ENCODE measurements at regions not wholly inside any gene's neighbourhood (a gene's known extent, or its start where the extent isn't known, plus 50 kb on each side); places are given as distances from the start of the nearest gene placed in this dataset.

- Histone ChIP-seq H3K27ac (ENCODE audit: low read length) (no peak overlapping the region), H3K27me3 (ENCODE audit: control insufficient read depth, insufficient read depth) (no peaks in the 10 kb centered on the region), H3K4me3 (ENCODE audit: low read length) (no peak overlapping the region), H3K9me3 (ENCODE audit: control insufficient read depth, low read length) (no peaks in the 10 kb centered on the region), H3K4me1 (ENCODE audit: control insufficient read depth, insufficient read depth, low read length) (peaks cover 2% of the 10 kb centered on the region)
- intact Hi-C loops (cut with DNase I): no loop called here
- no peak for DNase-seq
- ATAC-seq: no peak
- 49% methylated on average over 9 of the region's 9 CpGs for WGBS
Measured at GRCh38 chr11:116229236-116229970, 543.4 kb downstream of the BUD13 start.

GRCh38 chr11:116226731-116227130 lies 546.1 kb downstream of the BUD13 start:
- H3K27me3 ChIP-seq (ENCODE audit: control insufficient read depth, insufficient read depth): no peaks in the 10 kb centered on the region
- no peak overlapping the region for H3K4me3 ChIP-seq (ENCODE audit: low read length)
- WGBS: 91% methylated on average over 3 of the region's 3 CpGs
- ATAC-seq (no peak), DNase-seq (no peak)
- H3K27ac ChIP-seq (ENCODE audit: low read length): no peak overlapping the region
- H3K4me1 ChIP-seq (ENCODE audit: control insufficient read depth, insufficient read depth, low read length): no peaks in the 10 kb centered on the region
- intact Hi-C loops (cut with DNase I): no loop called here
- H3K9me3 ChIP-seq (ENCODE audit: control insufficient read depth, low read length): no peaks in the 10 kb centered on the region

- H3K4me3 ChIP-seq (ENCODE audit: low read length): no peak overlapping the region
- no peak overlapping the region for H3K27ac ChIP-seq (ENCODE audit: low read length)
- H3K9me3 ChIP-seq (ENCODE audit: control insufficient read depth, low read length): no peaks in the 10 kb centered on the region
- DNase-seq (no peak), ATAC-seq (no peak)
- no peaks in the 10 kb centered on the region for H3K27me3 ChIP-seq (ENCODE audit: control insufficient read depth, insufficient read depth)
- intact Hi-C loops (cut with DNase I): no loop called here
- 56% methylated on average over 7 of the region's 7 CpGs for WGBS
- H3K4me1 ChIP-seq (ENCODE audit: control insufficient read depth, insufficient read depth, low read length): no peaks in the 10 kb centered on the region
Measured at GRCh38 chr11:116225784-116226585, 546.8 kb downstream of the BUD13 start.

GRCh38 chr11:116225236-116225635 lies 547.6 kb downstream of the BUD13 start:
- Histone ChIP-seq H3K4me1 (ENCODE audit: control insufficient read depth, insufficient read depth, low read length) (no peaks in the 10 kb centered on the region), H3K4me3 (ENCODE audit: low read length) (no peak overlapping the region), H3K9me3 (ENCODE audit: control insufficient read depth, low read length) (no peaks in the 10 kb centered on the region), H3K27ac (ENCODE audit: low read length) (no peak overlapping the region), H3K27me3 (ENCODE audit: control insufficient read depth, insufficient read depth) (no peaks in the 10 kb centered on the region)
- intact Hi-C loops (cut with DNase I): no loop called here
- ATAC-seq (no peak), DNase-seq (no peak)
- WGBS: 59% methylated on average over 6 of the region's 6 CpGs

GRCh38 chr11:116224889-116225200 lies 547.9 kb downstream of the BUD13 start:
- Histone ChIP-seq H3K4me3 (ENCODE audit: low read length) (no peak overlapping the region), H3K4me1 (ENCODE audit: control insufficient read depth, insufficient read depth, low read length) (no peaks in the 10 kb centered on the region), H3K9me3 (ENCODE audit: control insufficient read depth, low read length) (no peaks in the 10 kb centered on the region), H3K27me3 (ENCODE audit: control insufficient read depth, insufficient read depth) (no peaks in the 10 kb centered on the region), H3K27ac (ENCODE audit: low read length) (no peak overlapping the region)
- DNase-seq (no peak), ATAC-seq (no peak)
- intact Hi-C loops (cut with DNase I): no loop called here
- 54% methylated on average over 5 of the region's 5 CpGs for WGBS

GRCh38 chr11:116224154-116224888 lies 548.5 kb downstream of the BUD13 start:
- ATAC-seq (peak in 1 of 2 donors; percentile 51), DNase-seq (peak in 2 of 3 donors; percentile 43 to 64)
- 47% methylated on average over 10 of the region's 10 CpGs for WGBS

GRCh38 chr11:116221351-116221750 lies 551.4 kb downstream of the BUD13 start:
- WGBS: 72% methylated on average over 2 of the region's 2 CpGs
- Histone ChIP-seq H3K27me3 (ENCODE audit: control insufficient read depth, insufficient read depth) (no peaks in the 10 kb centered on the region), H3K4me3 (ENCODE audit: low read length) (no peak overlapping the region), H3K4me1 (ENCODE audit: control insufficient read depth, insufficient read depth, low read length) (no peaks in the 10 kb centered on the region), H3K9me3 (ENCODE audit: control insufficient read depth, low read length) (no peaks in the 10 kb centered on the region), H3K27ac (ENCODE audit: low read length) (no peak overlapping the region)
- ATAC-seq: no peak
- DNase-seq: no peak
- intact Hi-C loops (cut with DNase I): no loop called here

More at GRCh38 chr11:116224154-116224888, 548.5 kb downstream of the BUD13 start:
- no peaks in the 10 kb centered on the region for H3K9me3 ChIP-seq (ENCODE audit: control insufficient read depth, low read length)
- H3K27me3 ChIP-seq (ENCODE audit: control insufficient read depth, insufficient read depth): no peaks in the 10 kb centered on the region
- H3K27ac ChIP-seq (ENCODE audit: low read length): no peak overlapping the region
- H3K4me1 ChIP-seq (ENCODE audit: control insufficient read depth, insufficient read depth, low read length): no peaks in the 10 kb centered on the region
- intact Hi-C loops (cut with DNase I): no loop called here
- no peak overlapping the region for H3K4me3 ChIP-seq (ENCODE audit: low read length)

- whole genome bisulfite sequencing: 56% methylated on average over 5 of the region's 5 CpGs
- intact Hi-C loops (cut with DNase I): no loop called here
- ATAC-seq (no peak), DNase-seq (no peak)
- Histone ChIP-seq H3K27me3 (ENCODE audit: control insufficient read depth, insufficient read depth) (no peaks in the 10 kb centered on the region), H3K27ac (ENCODE audit: low read length) (no peak overlapping the region), H3K4me1 (ENCODE audit: control insufficient read depth, insufficient read depth, low read length) (no peaks in the 10 kb centered on the region), H3K9me3 (ENCODE audit: control insufficient read depth, low read length) (no peaks in the 10 kb centered on the region), H3K4me3 (ENCODE audit: low read length) (no peak overlapping the region)
Measured at GRCh38 chr11:116219171-116219635, 553.6 kb downstream of the BUD13 start.

- no peak for ATAC-seq
- no peak overlapping the region for H3K4me3 ChIP-seq (ENCODE audit: low read length)
- H3K27ac ChIP-seq (ENCODE audit: low read length): no peak overlapping the region
- no peaks in the 10 kb centered on the region for H3K4me1 ChIP-seq (ENCODE audit: control insufficient read depth, insufficient read depth, low read length)
- H3K27me3 ChIP-seq (ENCODE audit: control insufficient read depth, insufficient read depth): no peaks in the 10 kb centered on the region
- H3K9me3 ChIP-seq (ENCODE audit: control insufficient read depth, low read length): no peaks in the 10 kb centered on the region
- intact Hi-C loops (cut with DNase I): no loop called here
- no peak for DNase-seq
- 75% methylated on average over 1 of the region's 1 CpG for whole genome bisulfite sequencing
Measured at GRCh38 chr11:116217441-116217840, 555.3 kb downstream of the BUD13 start.

GRCh38 chr11:116217006-116217405 lies 555.8 kb downstream of the BUD13 start:
- Histone ChIP-seq H3K9me3 (ENCODE audit: control insufficient read depth, low read length) (no peaks in the 10 kb centered on the region), H3K4me1 (ENCODE audit: control insufficient read depth, insufficient read depth, low read length) (no peaks in the 10 kb centered on the region), H3K4me3 (ENCODE audit: low read length) (no peak overlapping the region), H3K27me3 (ENCODE audit: control insufficient read depth, insufficient read depth) (no peaks in the 10 kb centered on the region), H3K27ac (ENCODE audit: low read length) (no peak overlapping the region)
- intact Hi-C loops (cut with DNase I): no loop called here
- ATAC-seq (peak in 1 of 2 donors; percentile 48), DNase-seq (peak in 1 of 3 donors; percentile 78)
- 32% methylated on average over 6 of the region's 6 CpGs for WGBS

Data from right cardiac atrium (tissue), 5 donors.